Prostate gland (tissue), 2 donors: ENCODE measurements at regions not wholly inside any gene's neighbourhood (a gene's known extent, or its start where the extent isn't known, plus 50 kb on each side); places are given as distances from the start of the nearest gene placed in this dataset.

Experiments used
- POLR2A ChIP-seq: fragments of 450-650 bp; IDR thresholded peaks from one replicate; pipeline ENCODE4 v1.6.1; 2016; ENCODE audit warnings: antibody characterized with exemption, mild to moderate bottlenecking
- POLR2AphosphoS5 ChIP-seq: sonication (generic); formaldehyde crosslinking; IDR thresholded peaks from one replicate; pipeline ENCODE4 v1.6.1; 2017; ENCODE audit warnings: antibody characterized with exemption
- TF ChIP-seq, protein P1 (sequence below), 4 experiments: fragments of 200-600 bp in 2 of 4; fragments of 450-650 bp in 2 of 4; sonication (generic) in 2 of 4; IDR thresholded peaks; 1 replicate in 3 of 4; 2 replicates in 1 of 4; pipeline ENCODE4 v1.5.1; 2016 to 2019; ENCODE audit warnings: antibody characterized with exemption in 4 of 4, mild to moderate bottlenecking in 2 of 4, moderate library complexity in 2 of 4

DNA sequence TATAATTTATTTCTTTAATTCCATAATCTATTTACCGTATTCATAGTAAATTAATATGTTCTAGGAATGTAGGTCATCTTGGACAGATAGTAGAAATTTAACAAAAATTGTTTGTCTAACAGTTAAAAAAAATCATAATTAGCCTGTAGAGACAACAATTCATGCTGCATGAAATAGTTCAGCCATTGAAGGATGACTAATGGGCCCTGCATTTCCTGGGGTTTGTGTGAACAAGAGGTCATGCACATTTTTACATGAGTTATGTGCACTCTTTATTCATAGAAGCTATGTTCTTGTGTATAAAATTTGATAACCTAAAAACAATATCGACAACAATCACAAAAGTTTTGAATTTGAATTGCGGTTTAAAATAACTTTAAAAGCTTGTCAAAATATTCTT is 1663.6 kb downstream of the SUCLG1 start:
- TF ChIP-seq, protein P1, sequence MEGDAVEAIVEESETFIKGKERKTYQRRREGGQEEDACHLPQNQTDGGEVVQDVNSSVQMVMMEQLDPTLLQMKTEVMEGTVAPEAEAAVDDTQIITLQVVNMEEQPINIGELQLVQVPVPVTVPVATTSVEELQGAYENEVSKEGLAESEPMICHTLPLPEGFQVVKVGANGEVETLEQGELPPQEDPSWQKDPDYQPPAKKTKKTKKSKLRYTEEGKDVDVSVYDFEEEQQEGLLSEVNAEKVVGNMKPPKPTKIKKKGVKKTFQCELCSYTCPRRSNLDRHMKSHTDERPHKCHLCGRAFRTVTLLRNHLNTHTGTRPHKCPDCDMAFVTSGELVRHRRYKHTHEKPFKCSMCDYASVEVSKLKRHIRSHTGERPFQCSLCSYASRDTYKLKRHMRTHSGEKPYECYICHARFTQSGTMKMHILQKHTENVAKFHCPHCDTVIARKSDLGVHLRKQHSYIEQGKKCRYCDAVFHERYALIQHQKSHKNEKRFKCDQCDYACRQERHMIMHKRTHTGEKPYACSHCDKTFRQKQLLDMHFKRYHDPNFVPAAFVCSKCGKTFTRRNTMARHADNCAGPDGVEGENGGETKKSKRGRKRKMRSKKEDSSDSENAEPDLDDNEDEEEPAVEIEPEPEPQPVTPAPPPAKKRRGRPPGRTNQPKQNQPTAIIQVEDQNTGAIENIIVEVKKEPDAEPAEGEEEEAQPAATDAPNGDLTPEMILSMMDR (IDR thresholded peaks at IDR 0.05) = no peak
- no peak for TF ChIP-seq POLR2A
- no peak for TF ChIP-seq POLR2AphosphoS5
